Activated T-helper 9 cell treated with anti-CD3 and anti-CD28 coated beads, Interleukin-2, amount 50 U/mL, for 16 hours (primary cell): ENCODE measurements at regions not wholly inside any gene's neighbourhood (a gene's known extent, or its start where the extent isn't known, plus 50 kb on each side); places are given as distances from the start of the nearest gene placed in this dataset.

Experiments
- DNase-seq: peaks from one replicate; pipeline ENCODE4 v3.0.0-alpha.2; 2020; ENCODE audit warnings: low read depth

- DNase-seq = no peak
These were observed 164.7 kb downstream of the SETD4 start for GRCh38 chr21:35895598-35895997.

- DNase-seq = no peak
These were observed 167.2 kb downstream of the SETD4 start for GRCh38 chr21:35893156-35893555.

GRCh38 chr21:35886887-35887286, 173.4 kb downstream of the SETD4 start:
- DNase-seq = no peak

GRCh38 chr21:35885942-35886541, 174.3 kb downstream of the SETD4 start:
- DNase-seq = no peak

- no peak for DNase-seq
These were observed 177.5 kb downstream of the SETD4 start for GRCh38 chr21:35882791-35883240.

- no peak for DNase-seq
These were observed 186.9 kb downstream of the SETD4 start for GRCh38 chr21:35873441-35873840.

- DNase-seq = no peak
These were observed 188.4 kb downstream of the SETD4 start for GRCh38 chr21:35871906-35872305.

GRCh38 chr21:35868869-35869223, 191.5 kb downstream of the SETD4 start:
- no peak for DNase-seq

GRCh38 chr21:35868005-35868868, 192.1 kb downstream of the SETD4 start:
- DNase-seq = no peak

- DNase-seq = no peak
These were observed 196.3 kb downstream of the SETD4 start for GRCh38 chr21:35864039-35864438.

- no peak for DNase-seq
These were observed 197.4 kb downstream of the SETD4 start for GRCh38 chr21:35862969-35863368.

- DNase-seq = no peak
These were observed 198.7 kb downstream of the SETD4 start for GRCh38 chr21:35861661-35862060.

GRCh38 chr21:35860189-35860869, 200.0 kb downstream of the SETD4 start:
- DNase-seq = no peak

GRCh38 chr21:35859677-35860076, 200.6 kb downstream of the SETD4 start:
- no peak for DNase-seq

GRCh38 chr21:35857095-35857494, 203.2 kb downstream of the SETD4 start:
- no peak for DNase-seq

- no peak for DNase-seq
These were observed 204.8 kb downstream of the SETD4 start for GRCh38 chr21:35855484-35855883.

- no peak for DNase-seq
These were observed 206.0 kb downstream of the SETD4 start for GRCh38 chr21:35854281-35854680.

GRCh38 chr21:35853321-35854239, 206.7 kb downstream of the SETD4 start:
- no peak for DNase-seq

GRCh38 chr21:35852820-35853219, 207.5 kb downstream of the SETD4 start:
- no peak for DNase-seq

GRCh38 chr21:35850542-35851103, 209.7 kb downstream of the SETD4 start:
- DNase-seq = no peak

- no peak for DNase-seq
These were observed 210.3 kb downstream of the SETD4 start for GRCh38 chr21:35850029-35850428.

GRCh38 chr21:35849144-35849543, 211.2 kb downstream of the SETD4 start:
- no peak for DNase-seq
